Mammary epithelial cell (primary cell): ENCODE measurements at regions not wholly inside any gene's neighbourhood (a gene's known extent, or its start where the extent isn't known, plus 50 kb on each side); places are given as distances from the start of the nearest gene placed in this dataset.

Experiments
- CTCF ChIP-seq, 2 donors: IDR thresholded peaks in 1 of 2; conservative IDR thresholded peaks in 1 of 2; 2 replicates each; pipeline ENCODE4 v1.5.1; 2011 to 2012; ENCODE audit warnings: inconsistent platforms in 2 of 2, low read length in 2 of 2, mild to moderate bottlenecking in 2 of 2, control low read depth in 1 of 2, low read depth in 1 of 2; ENCODE audit not compliant: insufficient read depth in 1 of 2; ENCODE audit errors: extremely low read depth in 1 of 2
- EZH2 ChIP-seq: IDR thresholded peaks from 2 replicates; pipeline ENCODE4 v1.6.1; 2012; ENCODE audit warnings: low read length, inconsistent platforms, borderline replicate concordance

DNA sequence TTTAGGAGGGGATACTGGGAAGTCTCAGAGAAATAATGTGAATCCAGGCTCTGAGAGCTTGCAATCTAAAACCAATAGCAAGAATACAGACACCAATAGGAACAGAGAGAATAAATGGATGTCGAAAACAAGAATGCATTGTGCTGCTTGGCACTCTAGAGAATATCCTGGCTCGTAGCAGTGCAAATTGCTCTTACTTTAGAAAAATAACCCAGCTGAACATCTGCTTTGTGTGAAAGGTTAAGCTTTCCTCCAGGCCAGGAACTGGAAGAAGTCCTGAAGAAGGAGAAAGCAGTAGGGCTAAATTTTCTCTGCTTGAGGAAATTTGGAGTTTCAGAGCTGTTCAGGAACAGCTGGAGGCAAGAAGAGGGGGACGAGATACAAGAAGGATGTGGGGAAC lies 382.3 kb downstream of the HHIPL2 start:
- TF ChIP-seq CTCF (conservative IDR thresholded peaks at IDR 0.05 in 1 of 2, IDR thresholded peaks at IDR 0.05 in 1 of 2; ENCODE audit: extremely low read depth in 1 of 2, insufficient read depth in 1 of 2, low read depth in 1 of 2, low read length in 2 of 2), result no peak
- no peak for TF ChIP-seq EZH2
